Posterior vena cava (tissue), 2 donors: ENCODE measurements at regions not wholly inside any gene's neighbourhood (a gene's known extent, or its start where the extent isn't known, plus 50 kb on each side); places are given as distances from the start of the nearest gene placed in this dataset.

Source experiments
- DNase-seq: peaks from one replicate; pipeline ENCODE4 v3.0.0-alpha.2; 2020; ENCODE audit warnings: low spot score
- intact Hi-C, 2 donors: fragments of 100-400 bp; cut with DNase I; formaldehyde crosslinking; loops; one replicate each; pipeline versions ENCODE4 v1.14.1 to v1.14.2; 2022 to 2023
- donor health status: DM: yes; HTN: yes; CAD: no.
- donor health status: DM: yes; HTN: yes; CAD: no.

DNA sequence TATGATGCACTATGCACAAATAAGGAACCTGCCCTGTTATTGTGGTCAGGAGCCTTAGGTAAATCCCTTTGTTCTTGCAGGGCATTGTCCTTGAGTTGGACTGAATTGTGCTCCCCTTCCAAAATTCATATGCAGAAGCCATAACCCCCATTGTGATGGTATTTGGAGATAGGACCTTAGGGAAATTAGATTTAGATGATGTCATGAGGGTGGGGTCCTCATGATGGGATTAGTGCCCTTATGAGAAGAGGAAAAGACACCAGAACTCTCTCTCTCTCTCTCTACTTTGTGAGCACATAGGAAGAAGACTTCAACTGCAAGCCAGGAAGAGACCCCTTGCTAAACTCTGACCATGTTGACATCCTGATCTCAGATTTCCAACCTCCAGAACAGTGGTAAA, 268.0 kb downstream of the LRFN2 start:
- intact Hi-C loops: no loop called here
- DNase-seq: no peak

DNA sequence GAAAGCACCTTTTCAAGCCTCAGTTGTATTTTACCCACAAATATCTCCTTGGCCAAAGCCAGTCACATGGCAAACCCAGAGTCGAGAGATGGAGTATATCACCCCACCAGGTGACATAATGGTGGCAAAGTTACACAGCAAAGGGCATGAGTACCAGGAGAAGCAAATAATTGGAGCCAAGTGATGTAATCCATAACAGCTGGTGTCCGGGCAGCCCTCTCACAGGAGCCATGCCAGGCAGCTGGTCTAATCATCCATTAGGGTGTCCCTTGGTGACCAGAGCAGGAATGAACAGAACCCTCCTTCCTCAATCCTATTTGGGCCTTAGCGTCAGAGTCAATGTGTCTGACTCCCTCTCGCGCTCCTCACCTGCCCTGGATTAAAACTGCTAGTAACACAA, 272.1 kb downstream of the LRFN2 start:
- intact Hi-C loops: no loop called here
- DNase-seq: no peak

DNA sequence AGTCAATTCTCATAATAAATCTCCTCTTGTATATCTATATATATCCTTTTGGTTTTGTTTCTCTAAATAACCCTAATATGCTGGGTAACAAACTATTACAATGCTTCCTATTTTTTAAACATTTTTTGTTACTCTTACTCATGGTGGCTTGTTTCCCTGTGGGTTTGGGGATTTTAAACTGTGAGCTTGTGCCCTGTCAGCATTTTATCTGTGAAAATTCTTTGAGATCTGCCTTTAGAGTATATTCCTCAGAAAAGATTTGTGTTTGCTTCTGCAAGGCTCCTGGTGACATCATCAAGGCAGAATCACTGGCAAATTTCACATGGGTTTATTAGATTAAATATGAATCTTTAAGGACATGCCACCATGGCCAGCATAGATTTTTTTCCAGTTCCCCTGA, 273.6 kb downstream of the LRFN2 start:
- intact Hi-C loops: no loop called here
- no peak for DNase-seq

DNA sequence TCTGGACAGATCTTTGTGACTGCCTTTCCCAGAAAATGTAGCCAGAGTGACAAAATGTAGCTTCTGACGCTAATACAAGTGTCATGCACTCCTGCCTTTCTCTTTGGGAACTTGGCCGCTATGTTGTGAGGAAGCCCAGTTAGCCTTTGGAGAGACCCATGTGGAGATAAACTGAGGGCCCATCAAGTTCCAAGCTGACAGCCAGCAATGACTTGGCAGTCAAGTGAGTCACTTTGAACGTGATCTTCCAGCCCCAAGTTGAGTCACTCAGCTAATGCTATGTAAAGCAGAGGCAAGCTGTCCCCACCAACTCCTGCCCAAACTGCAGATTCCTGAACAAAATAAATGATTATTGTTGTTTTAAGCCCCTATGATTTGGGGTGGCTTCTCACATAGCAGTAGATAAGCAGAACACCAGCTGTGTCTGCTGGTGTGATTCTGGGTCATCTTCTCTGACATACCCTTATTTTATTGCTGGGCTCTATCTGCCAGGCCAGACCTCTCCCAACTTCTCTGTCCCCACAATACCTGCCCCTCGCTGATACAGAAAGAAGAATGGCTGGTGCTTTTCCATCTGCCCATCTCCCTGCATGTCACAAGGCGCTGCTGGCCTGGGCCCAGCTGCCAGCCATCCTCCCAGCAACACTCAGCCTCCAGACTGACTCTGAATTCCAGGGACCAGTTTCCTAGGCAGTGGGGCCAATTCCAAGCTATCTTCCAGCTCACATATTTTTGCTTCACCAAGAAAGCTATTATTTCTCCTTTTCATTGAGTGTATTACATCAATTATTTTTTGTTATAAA, 274.8 kb downstream of the LRFN2 start:
- intact Hi-C loops: no loop called here
- DNase-seq: no peak

GRCh38 chr6:40308533-40309306, 278.4 kb downstream of the LRFN2 start:
- DNase-seq: no peak
- intact Hi-C loops: loop anchor here in 1 of 2 donors (10.0 kb wide), 1 partner anchor 324 kb away; no protein-coding TSS in a partner anchor

- DNase-seq: no peak
- intact Hi-C loops: loop anchor here in 1 of 2 donors (10.0 kb wide), 1 partner anchor 323 kb away; no protein-coding TSS in a partner anchor
Observed at GRCh38 chr6:40307712-40308111, 279.5 kb downstream of the LRFN2 start.

GRCh38 chr6:40302856-40303454, 284.2 kb downstream of the LRFN2 start:
- intact Hi-C loops: loop anchor here in 1 of 2 donors (10.0 kb wide), 1 partner anchor 318 kb away; no protein-coding TSS in a partner anchor
- no peak for DNase-seq

DNA sequence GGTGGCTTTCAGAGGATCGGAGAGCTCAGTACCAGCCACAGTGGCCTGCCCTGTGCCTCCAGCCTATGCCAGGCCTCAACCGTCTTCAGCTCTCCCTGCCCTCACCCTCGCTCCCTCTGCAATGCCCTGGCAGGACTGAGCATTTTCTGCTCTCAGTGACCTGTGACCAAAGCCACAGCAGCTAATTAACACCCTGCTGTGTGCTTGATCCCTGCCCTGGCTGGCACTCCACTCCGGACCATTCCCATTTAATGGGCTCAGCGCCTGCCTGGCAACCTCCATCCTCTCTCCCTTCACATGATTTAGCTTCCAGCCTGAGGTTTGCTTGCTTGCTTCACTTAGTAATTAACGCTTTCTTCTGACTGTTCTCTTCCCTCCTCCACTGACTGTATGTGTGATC, 287.5 kb downstream of the LRFN2 start:
- intact Hi-C loops: loop anchor here in 1 of 2 donors (10.0 kb wide), 1 partner anchor 315 kb away; no protein-coding TSS in a partner anchor
- DNase-seq: no peak

DNA sequence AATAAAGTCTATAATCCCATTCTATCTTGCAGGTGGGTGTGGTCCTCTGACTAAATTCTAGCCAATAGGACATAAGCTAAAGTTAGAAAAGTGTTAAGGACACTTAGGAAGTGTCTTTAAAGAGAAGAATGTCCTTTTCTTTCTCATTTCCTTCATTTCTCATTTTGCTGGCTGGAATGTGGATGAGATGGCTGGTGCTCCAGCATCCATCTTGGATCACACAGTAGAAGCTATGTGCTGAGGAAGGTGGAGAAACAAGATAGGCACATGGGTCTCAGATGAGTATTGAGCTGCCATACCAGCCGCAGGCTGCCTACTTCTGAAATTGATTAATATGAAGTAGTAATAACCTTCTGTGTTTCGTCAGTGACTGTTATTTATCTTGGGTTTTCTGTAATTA, 289.0 kb downstream of the LRFN2 start:
- DNase-seq: no peak
- intact Hi-C loops: no loop called here

- no peak for DNase-seq
- intact Hi-C loops: no loop called here
Observed at GRCh38 chr6:40295251-40295950, 291.8 kb downstream of the LRFN2 start.

- intact Hi-C loops: no loop called here
- no peak for DNase-seq
Observed at GRCh38 chr6:40293460-40294185, 293.5 kb downstream of the LRFN2 start.

GRCh38 chr6:40293060-40293459, 294.1 kb downstream of the LRFN2 start:
- intact Hi-C loops: no loop called here
- no peak for DNase-seq

DNA sequence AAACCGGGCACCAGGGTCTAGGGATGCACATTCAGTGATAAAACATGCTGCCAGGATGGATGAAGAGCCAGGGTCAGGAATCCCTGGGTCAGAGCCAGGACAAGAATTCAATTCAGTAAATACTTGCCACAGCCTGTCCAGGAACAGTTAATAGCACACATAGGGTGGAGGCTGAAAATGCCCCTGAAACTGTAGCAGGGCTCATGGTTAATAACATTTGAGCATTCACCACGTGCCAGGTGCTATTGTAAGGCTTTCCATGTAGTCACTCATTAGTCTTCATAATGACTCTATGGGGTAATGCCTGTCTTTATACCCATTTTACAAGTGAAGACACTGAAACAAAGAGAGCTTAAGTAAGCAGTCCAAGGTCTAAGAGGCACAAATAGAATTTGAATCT, 296.3 kb downstream of the LRFN2 start:
- intact Hi-C loops: no loop called here

DNA sequence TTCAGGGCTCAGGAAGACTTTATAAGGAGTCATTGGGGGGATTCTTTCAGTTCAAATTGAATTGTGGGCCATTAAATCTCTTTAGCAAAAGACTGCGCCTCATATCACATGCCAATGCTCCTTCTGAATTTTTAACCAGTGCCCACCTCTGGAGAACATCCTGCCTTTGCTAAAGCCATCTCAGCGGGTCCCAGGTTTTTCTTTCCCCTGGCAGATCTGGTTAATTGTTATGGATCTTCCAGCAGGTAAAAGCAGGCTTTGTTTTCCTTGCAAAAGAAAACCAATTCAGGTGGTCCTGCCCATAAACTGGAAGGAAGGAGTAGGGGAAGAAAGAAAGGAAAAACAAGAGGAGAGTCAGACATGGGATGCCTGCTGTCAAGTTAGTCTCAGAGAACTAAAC, 298.2 kb downstream of the LRFN2 start:
- intact Hi-C loops: no loop called here
- no peak for DNase-seq

More for the DNA sequence above, 296.3 kb downstream of the LRFN2 start:
- DNase-seq: no peak

DNA sequence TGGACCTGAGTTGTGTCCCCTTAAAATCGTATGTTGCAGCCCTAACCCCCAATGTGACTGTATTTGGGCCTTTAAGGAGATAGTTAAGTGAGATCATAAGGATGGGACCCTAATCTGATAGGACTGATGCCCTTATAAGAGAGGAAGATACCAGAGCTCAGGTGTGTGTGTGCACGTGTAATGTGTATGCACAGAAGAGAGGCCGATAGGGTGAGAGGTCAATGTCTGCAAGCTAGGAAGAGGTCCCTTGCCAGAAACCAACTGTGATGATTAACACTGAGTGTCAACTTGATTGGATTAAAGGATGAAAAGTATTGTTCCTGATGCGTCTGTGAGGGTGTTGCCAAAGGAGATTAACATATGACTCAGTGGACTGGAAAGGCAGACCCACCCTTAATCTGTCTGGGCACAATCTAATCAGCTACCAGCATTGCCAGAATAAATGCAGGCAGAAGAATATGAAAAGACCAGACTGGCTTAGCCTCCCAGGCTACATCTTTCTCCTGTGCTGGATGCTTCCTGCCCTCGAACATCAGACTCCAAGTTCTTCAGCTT, 299.8 kb downstream of the LRFN2 start:
- DNase-seq: no peak
- intact Hi-C loops: no loop called here

- intact Hi-C loops: no loop called here
- DNase-seq: no peak
Observed at GRCh38 chr6:40286721-40287120, 300.4 kb downstream of the LRFN2 start.

- intact Hi-C loops: no loop called here
- no peak for DNase-seq
Observed at GRCh38 chr6:40285996-40286395, 301.2 kb downstream of the LRFN2 start.

DNA sequence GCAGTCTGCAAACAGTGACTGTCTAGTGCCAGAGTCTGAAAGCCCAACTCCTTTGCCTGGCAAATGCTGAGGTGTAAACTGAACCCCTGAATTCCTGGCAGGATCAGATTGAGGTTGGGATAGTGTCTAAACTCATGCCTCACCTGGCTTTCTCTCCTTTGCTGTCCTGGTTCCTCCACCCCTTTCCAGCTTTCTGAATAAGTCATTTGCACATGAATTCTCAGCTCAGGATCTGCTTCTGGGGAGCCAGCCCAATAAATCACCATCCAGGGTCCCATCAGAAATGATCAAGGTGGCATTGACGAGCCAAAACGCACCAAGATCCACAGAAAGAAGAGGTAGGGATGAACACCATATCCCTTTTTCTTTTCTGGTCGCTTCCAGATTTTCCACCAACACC, 301.6 kb downstream of the LRFN2 start:
- no peak for DNase-seq
- intact Hi-C loops: no loop called here
